T47D (cell line): ENCODE measurements at regions not wholly inside any gene's neighbourhood (a gene's known extent, or its start where the extent isn't known, plus 50 kb on each side); places are given as distances from the start of the nearest gene placed in this dataset.

Source experiments
- DNase-seq, 2 experiments: peaks; one replicate each; pipeline versions ENCODE4 v3.0.0 to v3.0.0-alpha.2; 2011 to 2012; ENCODE audit warnings: low read depth in 1 of 2, low spot score in 1 of 2
- JUND ChIP-seq: IDR thresholded peaks from 2 replicates; pipeline ENCODE4 v1.6.1; 2012; ENCODE audit warnings: low read depth
- in situ Hi-C: cut with HindIII; loops from 2 replicates; pipeline ENCODE4 v1.10.0; 2016; ENCODE audit warnings: low sequenced_read_pairs, low pct_unique_long_range_greater_than_20kb

GRCh38 chr22:34570408-34570807 is 495.6 kb upstream of the ISX start:
- DNase-seq: no peak
- in situ Hi-C loops: no loop called here
- no peak for TF ChIP-seq JUND

- TF ChIP-seq JUND: no peak
- DNase-seq: no peak
- in situ Hi-C loops: no loop called here
These were observed 486.4 kb upstream of the ISX start for GRCh38 chr22:34579519-34579918.

GRCh38 chr22:34587357-34588356 is 478.3 kb upstream of the ISX start:
- no peak for DNase-seq
- TF ChIP-seq JUND: no peak
- in situ Hi-C loops: no loop called here

- DNase-seq: no peak
- in situ Hi-C loops: no loop called here
- TF ChIP-seq JUND: no peak
These were observed 476.9 kb upstream of the ISX start for GRCh38 chr22:34588871-34589545.

- no peak for DNase-seq
These were observed 473.7 kb upstream of the ISX start for GRCh38 chr22:34592123-34592740.

GRCh38 chr22:34599567-34599966 is 466.4 kb upstream of the ISX start:
- TF ChIP-seq JUND: no peak
- in situ Hi-C loops: no loop called here
- no peak for DNase-seq

More at GRCh38 chr22:34592123-34592740, 473.7 kb upstream of the ISX start:
- TF ChIP-seq JUND: no peak
- in situ Hi-C loops: no loop called here

GRCh38 chr22:34604312-34604711 is 461.6 kb upstream of the ISX start:
- DNase-seq: no peak
- in situ Hi-C loops: no loop called here
- no peak for TF ChIP-seq JUND

- TF ChIP-seq JUND: no peak
- DNase-seq: no peak
- in situ Hi-C loops: no loop called here
These were observed 457.9 kb upstream of the ISX start for GRCh38 chr22:34608106-34608505.

GRCh38 chr22:34608540-34609115 is 457.3 kb upstream of the ISX start:
- in situ Hi-C loops: no loop called here
- no peak for TF ChIP-seq JUND
- DNase-seq: no peak

GRCh38 chr22:34609646-34610045 is 456.3 kb upstream of the ISX start:
- TF ChIP-seq JUND: no peak
- no peak for DNase-seq
- in situ Hi-C loops: no loop called here

- no peak for TF ChIP-seq JUND
- no peak for DNase-seq
- in situ Hi-C loops: no loop called here
These were observed 445.8 kb upstream of the ISX start for GRCh38 chr22:34620161-34620560.

GRCh38 chr22:34620832-34621231 is 445.1 kb upstream of the ISX start:
- in situ Hi-C loops: no loop called here
- DNase-seq: no peak
- no peak for TF ChIP-seq JUND

GRCh38 chr22:34622602-34623001 is 443.4 kb upstream of the ISX start:
- in situ Hi-C loops: no loop called here
- TF ChIP-seq JUND: no peak

More at GRCh38 chr22:34622602-34623001, 443.4 kb upstream of the ISX start:
- no peak for DNase-seq
